HG03060 (cell line): ENCODE measurements at regions not wholly inside any gene's neighbourhood (a gene's known extent, or its start where the extent isn't known, plus 50 kb on each side); places are given as distances from the start of the nearest gene placed in this dataset.

ENCODE experiments used
- ATAC-seq: cut with Tn5 transposase; IDR thresholded peaks from one replicate; pipeline ENCODE4 v1.9.1; 2021; ENCODE audit warnings: low read depth, moderate number of reproducible peaks; ENCODE audit not compliant: unreplicated experiment

GRCh38 chrX:2608638-2609430, 82.3 kb upstream of the CD99 start:
- ATAC-seq = peak; percentile 54

GRCh38 chrX:2607113-2607512, 84.0 kb upstream of the CD99 start:
- no peak for ATAC-seq

DNA sequence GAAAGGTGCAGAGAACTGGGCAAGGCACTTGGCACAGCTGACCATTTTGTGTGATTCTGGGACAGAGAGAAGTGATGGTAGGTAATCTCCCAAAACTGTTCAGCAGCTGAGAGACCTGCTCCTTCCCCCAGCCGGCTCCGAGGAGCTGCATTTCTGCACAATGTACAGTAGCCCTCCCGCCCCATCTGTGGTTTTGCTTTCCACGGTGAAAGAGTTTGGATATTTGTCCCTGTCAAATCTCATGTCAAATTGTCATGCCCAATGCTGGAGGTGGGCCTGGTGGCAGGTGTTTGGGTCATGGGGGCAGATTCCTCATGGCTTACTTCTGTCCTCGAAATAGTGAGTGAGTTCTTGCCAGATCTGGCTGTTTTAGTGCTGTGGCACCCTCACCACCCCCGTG, 90.5 kb upstream of the CD99 start:
- ATAC-seq = no peak

- ATAC-seq = no peak
These were observed 94.4 kb upstream of the CD99 start for GRCh38 chrX:2596555-2597255.

GRCh38 chrX:2596045-2596444, 95.0 kb upstream of the CD99 start:
- no peak for ATAC-seq

GRCh38 chrX:2595258-2595657, 94.5 kb upstream of the DHRSX start:
- no peak for ATAC-seq

DNA sequence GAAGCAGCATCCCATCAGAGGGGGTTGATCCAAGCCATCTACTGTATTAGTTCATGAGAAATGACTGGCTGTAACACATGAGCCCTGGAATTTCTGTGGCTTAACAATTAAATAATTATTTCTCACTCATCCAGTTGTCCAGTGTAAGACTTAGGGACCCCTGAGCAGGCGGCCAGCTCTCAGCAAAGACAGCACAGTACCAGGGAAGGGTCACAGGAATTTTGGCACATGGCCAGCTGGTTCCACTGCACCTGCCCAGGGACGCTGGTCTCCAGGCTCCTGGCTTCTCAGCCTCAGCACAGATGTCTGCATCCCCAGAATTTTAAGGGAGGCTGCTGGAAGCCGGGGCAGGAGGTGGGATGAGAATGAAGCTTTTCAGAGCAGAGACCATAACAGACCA, 93.7 kb upstream of the DHRSX start:
- ATAC-seq = no peak

GRCh38 chrX:2592279-2592678, 91.5 kb upstream of the DHRSX start:
- ATAC-seq = no peak

DNA sequence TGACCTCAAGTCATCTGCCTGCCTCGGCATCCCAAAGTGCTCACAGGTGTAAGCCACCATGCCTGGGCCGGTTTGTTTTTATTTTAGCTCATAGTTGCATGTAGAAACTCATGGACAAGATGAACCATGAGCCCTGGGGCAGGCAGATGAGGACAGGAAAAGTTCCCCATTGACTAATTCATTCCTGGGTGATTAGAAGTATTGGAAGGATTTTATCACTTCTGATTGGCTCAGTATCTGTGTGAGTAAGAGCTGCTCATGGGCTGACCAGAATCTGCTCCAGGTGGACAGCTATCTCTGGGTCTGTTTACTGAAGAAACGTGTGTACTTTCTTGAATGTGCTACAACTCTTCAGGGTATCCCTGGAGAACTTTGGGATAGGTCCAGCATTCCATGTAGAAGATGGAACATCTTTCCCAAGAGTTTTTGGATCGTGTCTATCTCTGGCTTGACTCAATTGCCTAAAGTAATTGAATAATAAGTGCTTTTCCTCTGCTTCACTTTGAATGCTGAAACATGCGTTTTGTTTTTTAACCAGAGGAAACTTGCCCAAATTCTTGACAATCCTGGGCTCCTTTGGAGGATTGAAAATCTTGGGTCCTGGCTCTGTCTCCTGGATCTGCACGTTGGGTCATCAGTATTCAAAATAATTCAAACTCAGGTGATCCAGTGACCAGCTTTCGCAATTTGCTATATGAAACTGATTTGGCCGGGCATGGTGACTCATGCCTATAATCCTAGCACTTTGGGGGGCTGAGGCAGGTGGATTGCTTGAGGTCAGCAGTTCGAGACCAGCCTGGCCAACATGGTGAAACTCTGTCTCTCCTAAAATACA, 88.6 kb upstream of the DHRSX start:
- ATAC-seq = no peak

- no peak for ATAC-seq
These were observed 87.3 kb upstream of the DHRSX start for GRCh38 chrX:2588049-2588448.

GRCh38 chrX:2587146-2587545, 86.4 kb upstream of the DHRSX start:
- ATAC-seq = no peak

DNA sequence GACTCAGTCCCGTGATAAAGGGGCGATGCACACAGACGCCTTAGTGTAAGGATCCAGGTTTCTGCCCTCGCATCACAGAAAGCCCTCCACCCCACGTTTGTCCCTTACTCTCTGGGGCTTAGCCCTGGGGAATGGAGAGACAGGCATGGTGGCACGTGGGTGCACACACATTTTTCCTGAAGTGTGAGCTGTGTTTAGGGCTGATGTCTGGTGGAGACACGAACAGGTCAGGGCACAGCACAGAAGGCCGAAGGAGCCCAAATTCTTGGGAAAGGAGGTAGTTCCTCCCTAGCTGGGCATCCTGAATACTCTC, 84.3 kb upstream of the DHRSX start:
- no peak for ATAC-seq

DNA sequence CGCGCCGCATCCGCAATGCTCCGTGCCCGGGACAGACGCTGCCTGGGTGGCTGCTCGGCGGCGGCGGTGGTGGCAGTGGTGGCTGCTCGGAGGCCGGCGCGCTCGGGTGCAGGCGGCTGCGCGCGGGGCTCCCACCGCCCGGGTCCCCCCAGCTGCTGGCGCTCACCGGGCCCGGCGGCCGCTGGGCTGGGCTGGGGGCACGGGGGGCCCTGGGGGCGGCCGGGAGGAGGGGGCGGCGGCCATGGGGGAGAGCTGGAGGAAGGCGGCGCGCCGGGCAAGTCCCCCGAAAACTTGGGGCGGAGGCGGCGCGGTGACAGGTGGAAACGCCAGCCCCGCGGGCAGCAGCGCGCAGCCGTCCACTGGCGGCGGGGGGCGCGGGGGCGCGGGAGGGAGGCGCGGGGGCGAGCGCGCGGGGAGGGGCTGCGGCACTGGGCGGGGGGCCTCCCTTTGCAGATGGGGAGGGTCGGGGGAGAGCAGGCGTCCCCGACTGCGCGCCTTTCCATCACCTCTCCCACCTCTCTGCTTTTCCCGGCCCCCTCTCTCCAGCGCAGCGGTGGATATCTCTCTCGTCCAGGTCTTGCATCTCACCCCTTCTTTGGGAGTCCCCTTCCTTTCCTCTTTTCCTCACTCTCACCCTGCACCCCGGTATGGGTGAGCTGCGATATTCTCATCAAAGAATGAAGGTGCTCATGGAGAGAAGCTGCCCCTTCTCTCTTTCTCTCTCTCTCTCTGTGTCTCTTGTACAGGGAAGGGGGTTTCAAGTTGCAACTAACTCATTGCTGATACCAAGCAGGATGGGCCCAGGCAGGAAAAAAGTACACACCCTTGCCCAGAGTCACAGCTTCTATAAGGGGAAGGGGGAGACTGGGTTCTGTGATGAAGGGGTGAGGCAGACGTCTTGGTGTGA, 83.7 kb upstream of the DHRSX start:
- ATAC-seq = no peak

- no peak for ATAC-seq
These were observed 82.7 kb upstream of the DHRSX start for GRCh38 chrX:2583194-2584162.

- no peak for ATAC-seq
These were observed 81.9 kb upstream of the DHRSX start for GRCh38 chrX:2582667-2583066.

DNA sequence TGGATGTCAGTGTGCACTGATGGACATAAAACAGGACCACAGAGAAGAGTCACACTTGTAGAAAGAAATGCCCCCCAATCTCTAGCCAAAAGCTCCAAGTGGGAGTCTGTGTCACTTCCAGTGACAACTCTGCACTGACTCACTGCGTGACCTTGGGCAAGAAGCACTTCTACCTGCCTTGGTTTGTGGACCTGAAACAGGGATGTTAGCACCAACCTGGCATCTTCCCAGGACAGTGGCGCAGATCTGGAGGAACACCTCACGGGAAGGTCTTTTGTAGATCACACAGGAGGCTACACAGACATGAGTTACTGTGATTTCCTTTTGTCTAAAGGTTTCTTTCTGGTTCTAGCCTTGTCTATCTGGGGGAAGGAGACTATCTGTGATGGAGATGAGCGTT, 80.5 kb upstream of the DHRSX start:
- ATAC-seq = no peak

GRCh38 chrX:2578864-2579263, 78.1 kb upstream of the DHRSX start:
- no peak for ATAC-seq

- ATAC-seq = no peak
These were observed 77.2 kb upstream of the DHRSX start for GRCh38 chrX:2577844-2578466.

DNA sequence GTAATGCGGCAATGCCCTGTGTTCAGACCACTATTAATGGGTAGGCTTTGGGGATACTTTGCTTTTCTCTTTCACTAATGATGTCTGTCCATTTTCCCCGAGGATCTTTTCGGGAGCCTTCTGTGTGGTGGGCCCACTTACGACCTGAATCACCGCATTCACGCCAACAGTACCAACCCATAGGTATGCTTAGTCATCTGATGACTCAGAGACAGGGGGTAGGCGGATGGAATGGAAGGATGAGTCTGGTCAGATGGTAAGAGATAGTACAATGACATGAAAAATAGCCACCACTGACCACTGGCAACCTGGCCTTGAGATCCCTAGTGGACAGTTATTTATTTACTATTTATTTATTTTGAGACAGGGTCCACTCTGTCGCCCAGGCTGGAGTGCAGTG, 76.0 kb upstream of the DHRSX start:
- no peak for ATAC-seq
